ENCODE measurements at regions not wholly inside any gene's neighbourhood (a gene's known extent, or its start where the extent isn't known, plus 50 kb on each side); places are given as distances from the start of the nearest gene placed in this dataset.

GRCh38 chr16:13503960-13504635 is 415.9 kb upstream of the ERCC4 start:
- TF ChIP-seq ZFX (IDR thresholded peaks at IDR 0.05; ENCODE audit: borderline replicate concordance) (no peak), CTCF (IDR thresholded peaks at IDR 0.05) (no peak)
- H3K27ac ChIP-seq = no peak overlapping the region

- no peak overlapping the region for H3K27ac ChIP-seq
- TF ChIP-seq CTCF (IDR thresholded peaks at IDR 0.05) (no peak), ZFX (IDR thresholded peaks at IDR 0.05; ENCODE audit: borderline replicate concordance) (no peak)
Observed at GRCh38 chr16:13507530-13507929, 412.4 kb upstream of the ERCC4 start.

GRCh38 chr16:13510425-13511151 is 409.4 kb upstream of the ERCC4 start:
- no peak overlapping the region for H3K27ac ChIP-seq
- TF ChIP-seq ZFX (IDR thresholded peaks at IDR 0.05; ENCODE audit: borderline replicate concordance) = no peak
- peak; percentile 50 for TF ChIP-seq CTCF (IDR thresholded peaks at IDR 0.05)

GRCh38 chr16:13517841-13518240 is 402.1 kb upstream of the ERCC4 start:
- TF ChIP-seq CTCF (IDR thresholded peaks at IDR 0.05) (no peak), ZFX (IDR thresholded peaks at IDR 0.05; ENCODE audit: borderline replicate concordance) (no peak)
- H3K27ac ChIP-seq = no peak overlapping the region

- no peak overlapping the region for H3K27ac ChIP-seq
- no peak for TF ChIP-seq CTCF (IDR thresholded peaks at IDR 0.05)
- TF ChIP-seq ZFX (IDR thresholded peaks at IDR 0.05; ENCODE audit: borderline replicate concordance) = no peak
Observed at GRCh38 chr16:13519871-13520270, 400.1 kb upstream of the ERCC4 start.

- TF ChIP-seq CTCF (IDR thresholded peaks at IDR 0.05) (no peak), ZFX (IDR thresholded peaks at IDR 0.05; ENCODE audit: borderline replicate concordance) (no peak)
Observed at GRCh38 chr16:13521356-13521755, 398.6 kb upstream of the ERCC4 start.

GRCh38 chr16:13527332-13527731 is 392.6 kb upstream of the ERCC4 start:
- TF ChIP-seq CTCF (IDR thresholded peaks at IDR 0.05) (no peak), ZFX (IDR thresholded peaks at IDR 0.05; ENCODE audit: borderline replicate concordance) (no peak)
- H3K27ac ChIP-seq = no peak overlapping the region

More at GRCh38 chr16:13521356-13521755, 398.6 kb upstream of the ERCC4 start:
- no peak overlapping the region for H3K27ac ChIP-seq

All from 22Rv1 (cell line).